Right forelimb (tissue), 1 donor: ENCODE measurements at regions not wholly inside any gene's neighbourhood (a gene's known extent, or its start where the extent isn't known, plus 50 kb on each side); places are given as distances from the start of the nearest gene placed in this dataset.

Experiments
- DNase-seq: peaks from one replicate; pipeline ENCODE4 v3.0.0-alpha.2; 2018

GRCh38 chr6:96466147-96466863 is 55.3 kb upstream of the UFL1 start:
- DNase-seq, result no peak

DNA sequence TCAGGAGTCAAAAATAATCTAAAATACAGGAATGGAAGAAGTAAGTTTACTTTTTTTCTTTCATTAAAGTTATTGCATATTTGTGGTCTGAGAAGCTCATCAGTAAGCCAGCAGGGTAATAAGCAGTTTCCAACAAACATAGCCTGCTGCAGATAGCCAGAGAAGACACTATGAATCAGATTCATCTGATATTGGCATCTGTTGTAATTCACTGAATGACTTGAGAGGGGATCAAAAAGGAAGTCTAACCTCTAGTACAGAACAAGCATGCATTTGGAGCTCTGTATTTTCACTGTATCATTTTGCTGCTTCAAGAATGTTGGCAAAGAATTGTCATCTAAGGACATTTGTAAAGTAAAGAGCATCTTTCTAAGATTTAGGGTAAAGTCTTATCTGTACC is 53.8 kb upstream of the UFL1 start:
- no peak for DNase-seq

DNA sequence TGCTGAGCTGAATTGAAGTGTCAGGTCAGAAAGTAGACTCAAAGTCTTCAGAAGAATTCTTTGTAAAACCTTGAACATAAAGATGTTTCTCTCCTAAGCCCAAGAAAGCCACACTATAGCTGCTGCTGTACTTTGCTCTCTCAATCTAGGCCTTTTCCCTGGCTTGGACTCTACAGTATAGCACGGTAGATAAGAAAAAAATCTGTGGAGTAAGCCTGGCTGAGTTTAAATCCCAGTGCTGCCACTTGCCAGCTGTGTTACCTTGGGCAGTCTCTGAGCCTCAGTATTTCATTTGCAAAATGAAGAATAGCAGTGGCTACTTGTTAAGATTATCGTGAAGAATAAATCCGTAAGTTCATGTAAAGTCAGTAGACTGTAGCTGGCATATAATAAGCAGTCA is 53.3 kb upstream of the UFL1 start:
- DNase-seq, result no peak

DNA sequence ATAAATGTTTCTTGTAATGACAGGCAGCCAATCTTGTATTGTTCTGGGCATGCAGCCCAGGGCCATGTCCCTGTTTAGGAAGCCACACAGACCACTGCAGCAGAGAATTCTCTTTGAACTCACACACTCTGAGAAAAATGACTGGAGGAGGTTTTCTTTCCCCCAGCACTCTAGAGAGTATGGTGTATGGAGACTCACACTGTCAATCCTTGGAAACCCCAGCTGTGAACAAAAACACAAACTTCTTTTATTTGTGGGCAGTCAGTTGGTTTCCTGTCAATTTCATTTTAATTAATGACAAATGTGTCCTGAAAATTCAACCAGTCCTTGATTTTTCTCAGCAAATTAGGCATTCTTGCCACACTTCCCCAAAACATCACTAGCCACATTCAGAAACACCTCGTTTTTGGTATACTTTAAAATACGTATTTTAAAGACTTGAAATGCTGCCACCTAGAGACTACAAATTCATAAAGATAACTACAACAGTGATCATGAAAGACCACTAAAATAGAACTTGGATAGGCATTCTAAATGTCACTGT is 52.9 kb upstream of the UFL1 start:
- DNase-seq, result peak; percentile 44

DNA sequence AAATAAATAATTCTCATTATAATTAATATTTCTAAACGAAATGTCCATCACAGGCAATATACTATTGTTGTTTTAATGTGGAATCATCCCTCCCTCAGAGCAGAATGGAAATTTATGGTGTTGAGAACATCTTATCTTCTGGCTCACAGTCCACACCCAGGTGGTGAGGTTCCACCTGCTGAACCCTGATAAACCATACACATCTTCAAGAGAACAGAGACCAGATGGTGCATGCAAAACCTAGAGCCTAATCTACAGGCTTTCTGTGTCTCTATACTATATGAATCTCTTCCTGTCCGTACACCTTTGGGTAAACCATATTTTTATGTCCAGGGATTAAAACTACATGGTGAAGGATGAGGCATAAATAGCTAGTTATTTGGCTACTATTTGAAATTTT is 52.3 kb upstream of the UFL1 start:
- DNase-seq, result no peak

DNA sequence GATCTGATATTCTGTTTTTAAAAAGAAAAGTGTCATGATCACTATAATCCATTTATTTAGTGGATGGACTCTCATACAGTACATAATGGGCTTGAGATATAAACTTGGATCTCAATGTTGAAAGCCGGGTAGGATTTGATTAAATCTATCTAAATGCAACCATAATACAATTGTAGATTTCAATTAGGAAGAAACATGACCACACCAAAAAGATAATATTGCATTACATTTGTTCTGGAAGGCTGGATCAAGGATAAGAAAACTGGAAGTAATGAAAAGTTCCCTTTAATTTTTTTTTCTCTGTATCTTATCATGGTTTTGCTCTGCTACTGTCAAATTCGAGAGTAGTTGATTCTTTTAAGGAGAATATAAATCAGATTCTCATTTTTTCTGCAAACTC is 51.3 kb upstream of the UFL1 start:
- DNase-seq, result no peak
